GM12875 (cell line): ENCODE measurements at regions not wholly inside any gene's neighbourhood (a gene's known extent, or its start where the extent isn't known, plus 50 kb on each side); places are given as distances from the start of the nearest gene placed in this dataset.

Source experiments
- H3K4me3 ChIP-seq: one replicate; pipeline ENCODE4 v1.5.1; 2011; ENCODE audit warnings: low read depth, low read length, control low read depth
- TF ChIP-seq, protein P1 (sequence below): IDR thresholded peaks from 2 replicates; pipeline ENCODE4 v1.5.1; 2011; ENCODE audit warnings: low read depth, mild to moderate bottlenecking, control low read depth, inconsistent platforms, low read length, moderate library complexity, borderline replicate concordance; ENCODE audit not compliant: insufficient read depth

DNA sequence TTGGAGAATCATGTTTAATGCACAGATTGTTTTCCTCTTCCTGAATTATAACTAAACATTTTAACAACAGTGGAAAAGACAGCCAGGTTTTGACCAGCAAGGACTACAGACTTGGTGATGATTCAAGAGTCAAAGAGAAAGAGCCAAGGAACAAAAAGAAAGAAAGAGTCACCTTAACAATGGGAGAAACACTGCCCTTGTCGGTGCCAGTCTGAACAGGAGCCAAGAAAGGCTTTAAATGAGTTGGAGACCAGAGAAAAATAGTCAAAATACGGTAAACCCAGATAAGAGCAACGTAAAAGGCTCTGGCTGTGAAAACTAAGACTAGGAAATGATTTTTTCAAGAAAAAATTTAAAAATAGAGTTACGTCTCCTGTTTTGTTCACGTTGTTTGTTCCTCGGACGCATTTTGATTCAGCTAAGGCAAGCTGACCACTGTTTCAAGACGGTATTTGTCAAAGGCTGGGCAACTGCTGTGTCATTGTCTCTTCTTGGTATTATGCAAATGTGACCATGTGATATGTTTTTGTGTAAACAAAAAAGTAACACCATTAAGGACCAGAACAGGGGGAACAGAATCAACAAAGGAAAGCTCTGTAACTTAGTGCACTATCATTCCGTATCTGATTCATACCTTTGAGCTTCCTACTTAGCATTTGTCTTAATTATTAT, 634.5 kb downstream of the LIG4 start:
- TF ChIP-seq, protein P1, sequence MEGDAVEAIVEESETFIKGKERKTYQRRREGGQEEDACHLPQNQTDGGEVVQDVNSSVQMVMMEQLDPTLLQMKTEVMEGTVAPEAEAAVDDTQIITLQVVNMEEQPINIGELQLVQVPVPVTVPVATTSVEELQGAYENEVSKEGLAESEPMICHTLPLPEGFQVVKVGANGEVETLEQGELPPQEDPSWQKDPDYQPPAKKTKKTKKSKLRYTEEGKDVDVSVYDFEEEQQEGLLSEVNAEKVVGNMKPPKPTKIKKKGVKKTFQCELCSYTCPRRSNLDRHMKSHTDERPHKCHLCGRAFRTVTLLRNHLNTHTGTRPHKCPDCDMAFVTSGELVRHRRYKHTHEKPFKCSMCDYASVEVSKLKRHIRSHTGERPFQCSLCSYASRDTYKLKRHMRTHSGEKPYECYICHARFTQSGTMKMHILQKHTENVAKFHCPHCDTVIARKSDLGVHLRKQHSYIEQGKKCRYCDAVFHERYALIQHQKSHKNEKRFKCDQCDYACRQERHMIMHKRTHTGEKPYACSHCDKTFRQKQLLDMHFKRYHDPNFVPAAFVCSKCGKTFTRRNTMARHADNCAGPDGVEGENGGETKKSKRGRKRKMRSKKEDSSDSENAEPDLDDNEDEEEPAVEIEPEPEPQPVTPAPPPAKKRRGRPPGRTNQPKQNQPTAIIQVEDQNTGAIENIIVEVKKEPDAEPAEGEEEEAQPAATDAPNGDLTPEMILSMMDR = no peak
- H3K4me3 ChIP-seq = no peak overlapping the region

DNA sequence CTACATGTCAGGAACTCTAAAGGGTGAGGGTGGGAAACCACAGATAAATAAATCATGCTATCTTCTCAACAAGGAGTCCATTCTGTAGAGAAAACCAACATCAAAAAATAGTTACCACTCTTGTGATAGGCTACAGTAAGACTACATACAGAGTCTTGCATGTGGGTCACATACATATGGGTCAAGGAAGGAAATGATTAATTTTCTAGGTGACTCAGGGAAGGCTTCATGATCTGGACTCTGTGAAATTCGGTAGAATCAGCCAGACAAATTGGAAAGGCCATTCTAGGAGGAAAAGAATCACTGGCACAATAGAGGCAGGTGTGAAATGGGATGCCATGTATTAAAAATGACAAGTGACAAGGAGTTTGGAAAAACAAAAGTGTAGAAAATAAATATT, 638.9 kb downstream of the LIG4 start:
- no peak overlapping the region for H3K4me3 ChIP-seq
- TF ChIP-seq, protein P1 = no peak

DNA sequence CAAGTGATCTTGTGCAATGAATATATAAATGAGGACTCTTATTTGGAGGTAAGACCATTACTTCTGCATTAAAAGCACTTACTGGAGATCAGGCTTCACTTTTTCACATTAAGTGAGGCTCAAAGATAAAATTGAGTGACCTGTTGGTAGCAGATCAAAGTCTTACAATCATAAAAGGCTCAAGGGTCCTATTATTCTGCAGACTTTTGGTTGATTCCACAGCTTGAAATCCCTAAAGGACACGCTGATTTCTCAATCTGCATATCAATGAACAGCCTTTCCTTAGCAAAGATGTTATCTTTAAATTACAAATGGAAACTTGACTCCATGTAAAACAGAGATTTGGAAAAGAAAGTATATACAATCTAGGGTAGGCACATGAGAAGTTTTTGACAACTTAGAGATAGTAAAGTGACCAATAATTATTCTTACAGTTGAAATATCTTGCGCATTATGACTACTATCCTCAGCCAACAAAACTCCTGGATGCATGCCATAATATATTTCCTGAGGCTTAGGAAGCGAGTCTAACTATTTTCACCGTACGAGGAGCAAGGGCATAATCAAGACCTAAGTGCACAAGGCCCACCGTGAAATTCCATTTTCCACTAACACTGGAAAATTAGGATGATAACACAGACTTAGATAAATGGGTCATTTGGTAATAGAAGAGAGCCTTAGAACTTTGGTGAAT, 640.7 kb downstream of the LIG4 start:
- TF ChIP-seq, protein P1 = no peak
- no peak overlapping the region for H3K4me3 ChIP-seq

DNA sequence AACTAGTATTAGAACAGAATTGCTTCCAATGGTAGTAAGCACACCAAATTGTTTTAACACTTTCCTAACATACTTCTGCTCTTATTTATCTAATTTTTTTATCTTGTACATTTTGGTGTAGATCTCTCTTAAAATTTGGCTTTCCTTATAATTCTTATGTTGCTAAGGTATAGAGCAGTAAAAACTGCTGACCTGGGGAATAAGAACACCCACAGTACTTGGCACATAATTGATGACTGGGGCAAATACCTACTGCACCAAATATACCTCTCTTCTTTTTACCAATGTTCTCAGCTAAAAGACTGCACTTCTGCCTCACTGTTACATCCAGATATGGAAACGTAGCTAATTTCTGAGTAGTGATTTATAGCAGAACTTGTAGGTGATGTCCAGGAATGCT, 642.2 kb downstream of the LIG4 start:
- H3K4me3 ChIP-seq = no peak overlapping the region
- TF ChIP-seq, protein P1 = no peak

DNA sequence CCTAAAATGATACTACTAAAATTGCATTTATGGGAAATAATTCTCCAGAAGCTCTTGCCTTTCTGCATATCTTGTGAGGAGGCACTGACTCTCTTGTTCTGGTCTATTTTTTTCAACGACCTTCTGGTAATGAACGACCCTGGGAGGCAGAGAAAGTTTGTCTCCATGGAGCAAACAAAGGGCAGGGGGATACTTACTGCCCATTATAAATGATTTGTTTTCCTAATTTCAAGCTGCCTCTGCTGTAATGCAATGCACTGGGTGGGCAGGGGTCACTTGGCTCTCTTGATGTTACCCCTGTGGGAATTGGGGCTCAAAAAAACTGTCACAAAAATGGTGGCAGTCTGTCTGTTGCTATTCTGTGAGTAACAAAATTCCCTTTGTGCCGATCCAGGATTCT, 643.2 kb downstream of the LIG4 start:
- TF ChIP-seq, protein P1 = no peak
- no peak overlapping the region for H3K4me3 ChIP-seq

DNA sequence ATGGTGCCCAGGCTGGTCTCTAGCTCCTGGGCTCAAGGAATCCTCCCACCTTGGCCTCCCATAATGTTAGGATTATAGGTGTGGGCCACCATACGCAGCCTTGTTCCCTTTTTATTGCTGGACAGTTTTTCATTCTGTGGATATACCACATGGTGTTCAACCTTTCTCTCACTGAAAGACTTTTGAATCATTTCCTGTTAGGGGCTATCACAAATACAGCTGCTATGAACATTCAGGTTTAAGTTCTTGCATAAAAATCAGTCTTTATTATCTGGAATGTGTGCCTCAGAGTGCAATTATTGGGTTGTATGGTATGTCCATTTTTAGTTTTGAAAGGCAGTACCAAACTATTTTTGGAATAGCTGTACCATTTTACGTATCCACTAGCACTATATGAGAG, 647.2 kb downstream of the LIG4 start:
- no peak overlapping the region for H3K4me3 ChIP-seq

More for the DNA sequence above, 647.2 kb downstream of the LIG4 start:
- TF ChIP-seq, protein P1 = no peak
